Neural progenitor cell (in vitro differentiated cells): ENCODE measurements at regions not wholly inside any gene's neighbourhood (a gene's known extent, or its start where the extent isn't known, plus 50 kb on each side); places are given as distances from the start of the nearest gene placed in this dataset.

Experiments used
- DNase-seq: peaks from one replicate; pipeline ENCODE4 v3.0.0-alpha.2; 2016; ENCODE audit warnings: low spot score
- H2AFZ ChIP-seq: fragments of 200-600 bp; sonication (generic); replicated peaks from 2 replicates; pipeline ENCODE4 v1.6.1; 2016; ENCODE audit warnings: antibody characterized with exemption
- H3F3A ChIP-seq: fragments of 200-600 bp; sonication (generic); 2 replicates; pipeline ENCODE4 v1.6.1; 2016; ENCODE audit warnings: antibody characterized with exemption, low read depth
- H3K27ac ChIP-seq: fragments of 200-600 bp; sonication (generic); 2 replicates; pipeline ENCODE4 v1.5.1; 2016; ENCODE audit warnings: mild to moderate bottlenecking
- H3K27me3 ChIP-seq: fragments of 200-600 bp; sonication (generic); 2 replicates; pipeline ENCODE4 v1.6.1; 2016; ENCODE audit warnings: mild to moderate bottlenecking, moderate library complexity
- H3K36me3 ChIP-seq: fragments of 200-600 bp; sonication (generic); 2 replicates; pipeline ENCODE4 v1.5.1; 2016
- H3K4me1 ChIP-seq: fragments of 200-600 bp; sonication (generic); 2 replicates; pipeline ENCODE4 v1.6.1; 2016; ENCODE audit warnings: mixed run types
- H3K4me2 ChIP-seq: fragments of 200-600 bp; sonication (generic); 2 replicates; pipeline ENCODE4 v1.6.1; 2016
- H3K4me3 ChIP-seq: fragments of 200-600 bp; sonication (generic); 2 replicates; pipeline ENCODE4 v1.5.1; 2016
- H3K79me2 ChIP-seq: fragments of 200-600 bp; sonication (generic); 2 replicates; pipeline ENCODE4 v1.6.1; 2016; ENCODE audit warnings: low read depth
- H3K9ac ChIP-seq: fragments of 200-600 bp; sonication (generic); 2 replicates; pipeline ENCODE4 v1.6.1; 2016
- H3K9me3 ChIP-seq: fragments of 200-600 bp; sonication (generic); 2 replicates; pipeline ENCODE4 v1.5.1; 2016; ENCODE audit warnings: low read depth
- H4K20me1 ChIP-seq: fragments of 200-600 bp; sonication (generic); 2 replicates; pipeline ENCODE4 v1.6.1; 2016; ENCODE audit warnings: low read depth
- H3K27ac Mint-ChIP-seq: 3 replicates; pipeline ENCODE4 v1.8.0; 2021; ENCODE audit warnings: mixed read lengths
- H3K27me3 Mint-ChIP-seq: 2 replicates; pipeline ENCODE4 v1.8.0; 2022; ENCODE audit warnings: low read depth, mild to moderate bottlenecking, inconsistent platforms, moderate library complexity, mixed read lengths; ENCODE audit not compliant: insufficient read depth
- H3K36me3 Mint-ChIP-seq: 3 replicates; pipeline ENCODE4 v1.8.0; 2021; ENCODE audit warnings: mixed read lengths
- H3K4me1 Mint-ChIP-seq: 3 replicates; pipeline ENCODE4 v1.8.0; 2021; ENCODE audit warnings: mixed read lengths
- H3K4me3 Mint-ChIP-seq: 3 replicates; pipeline ENCODE4 v1.8.0; 2021; ENCODE audit warnings: mild to moderate bottlenecking, moderate library complexity, mixed read lengths
- H3K9me3 Mint-ChIP-seq: 3 replicates; pipeline ENCODE4 v1.8.0; 2020; ENCODE audit warnings: mixed read lengths
- EZH2 ChIP-seq: fragments of 200-600 bp; sonication (generic); IDR thresholded peaks from 2 replicates; pipeline ENCODE4 v1.6.1; 2017; ENCODE audit warnings: antibody characterized with exemption, mild to moderate bottlenecking, moderate library complexity
- EZH2phosphoT487 ChIP-seq: fragments of 200-600 bp; sonication (generic); IDR thresholded peaks from 2 replicates; pipeline ENCODE4 v1.6.1; 2017; ENCODE audit warnings: antibody characterized with exemption
- TF ChIP-seq, protein P1 (sequence below): fragments of 200-600 bp; sonication (generic); IDR thresholded peaks from 2 replicates; pipeline ENCODE4 v1.5.1; 2017; ENCODE audit warnings: antibody characterized with exemption, mild to moderate bottlenecking

DNA sequence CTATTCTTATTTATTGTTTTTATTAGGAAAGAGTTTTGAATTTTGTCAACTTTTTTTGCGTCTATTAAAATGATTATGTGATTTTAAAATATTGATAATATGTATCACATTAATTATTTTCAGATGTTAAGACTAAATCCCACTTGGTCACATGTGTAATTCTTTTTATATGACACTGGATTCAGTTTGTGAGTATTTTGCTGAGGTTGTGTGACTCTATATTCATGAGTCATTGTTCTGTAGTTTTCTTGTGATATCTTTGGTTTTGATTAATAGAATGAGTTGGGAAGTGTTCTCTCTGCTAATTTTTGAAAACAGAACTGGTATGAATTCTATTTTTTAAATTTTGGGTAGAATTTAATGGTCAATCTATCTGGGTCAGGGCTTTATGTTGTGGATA is 317.9 kb downstream of the ETS1 start:
- Mint-ChIP-seq H3K4me3 (no peak overlapping the region), H3K4me1 (no peaks in the 10 kb centered on the region), H3K9me3 (peaks cover 2% of the 10 kb centered on the region), H3K27me3 (peaks cover 2% of the 10 kb centered on the region), H3K36me3 (no peaks in the 10 kb centered on the region), H3K27ac (no peak overlapping the region)
- Histone ChIP-seq H3K27me3 (no peaks in the 10 kb centered on the region), H3K9ac (no peak overlapping the region), H3K4me3 (no peak overlapping the region), H3K36me3 (no peaks in the 10 kb centered on the region), H3F3A (no peaks in the 10 kb centered on the region), H3K27ac (no peak overlapping the region), H3K4me1 (no peaks in the 10 kb centered on the region), H2AFZ (no peak overlapping the region), H3K4me2 (no peak overlapping the region), H4K20me1 (no peaks in the 10 kb centered on the region), H3K9me3 (no peaks in the 10 kb centered on the region), H3K79me2 (no peaks in the 10 kb centered on the region)
- TF ChIP-seq, protein P1, sequence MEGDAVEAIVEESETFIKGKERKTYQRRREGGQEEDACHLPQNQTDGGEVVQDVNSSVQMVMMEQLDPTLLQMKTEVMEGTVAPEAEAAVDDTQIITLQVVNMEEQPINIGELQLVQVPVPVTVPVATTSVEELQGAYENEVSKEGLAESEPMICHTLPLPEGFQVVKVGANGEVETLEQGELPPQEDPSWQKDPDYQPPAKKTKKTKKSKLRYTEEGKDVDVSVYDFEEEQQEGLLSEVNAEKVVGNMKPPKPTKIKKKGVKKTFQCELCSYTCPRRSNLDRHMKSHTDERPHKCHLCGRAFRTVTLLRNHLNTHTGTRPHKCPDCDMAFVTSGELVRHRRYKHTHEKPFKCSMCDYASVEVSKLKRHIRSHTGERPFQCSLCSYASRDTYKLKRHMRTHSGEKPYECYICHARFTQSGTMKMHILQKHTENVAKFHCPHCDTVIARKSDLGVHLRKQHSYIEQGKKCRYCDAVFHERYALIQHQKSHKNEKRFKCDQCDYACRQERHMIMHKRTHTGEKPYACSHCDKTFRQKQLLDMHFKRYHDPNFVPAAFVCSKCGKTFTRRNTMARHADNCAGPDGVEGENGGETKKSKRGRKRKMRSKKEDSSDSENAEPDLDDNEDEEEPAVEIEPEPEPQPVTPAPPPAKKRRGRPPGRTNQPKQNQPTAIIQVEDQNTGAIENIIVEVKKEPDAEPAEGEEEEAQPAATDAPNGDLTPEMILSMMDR: no peak
- no peak for TF ChIP-seq EZH2
- no peak for TF ChIP-seq EZH2phosphoT487
- no peak for DNase-seq

DNA sequence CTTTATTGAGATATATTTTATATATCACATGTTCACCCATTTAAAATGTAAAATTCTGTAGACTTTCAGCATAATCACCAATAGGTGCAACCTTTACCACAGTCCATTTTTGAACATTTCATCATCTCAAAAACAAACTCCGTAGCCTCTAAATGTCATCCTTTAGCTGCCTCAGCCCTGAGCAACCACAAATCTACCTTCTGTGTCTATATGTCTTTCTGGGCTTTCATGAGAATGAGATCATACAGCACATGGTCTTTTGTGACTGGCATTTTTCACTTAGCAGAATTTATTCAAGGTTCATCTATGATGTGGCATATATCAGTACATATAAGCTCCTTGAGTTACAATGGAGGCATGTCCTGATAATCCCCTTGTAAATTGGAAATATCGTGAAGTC is 320.5 kb downstream of the ETS1 start:
- H3K27ac ChIP-seq: no peak overlapping the region
- TF ChIP-seq EZH2phosphoT487: no peak
- TF ChIP-seq, protein P1: no peak
- TF ChIP-seq EZH2: no peak
- no peaks in the 10 kb centered on the region for H3F3A ChIP-seq
- no peak overlapping the region for H3K4me3 ChIP-seq
- H3K4me1 Mint-ChIP-seq: no peaks in the 10 kb centered on the region
- H2AFZ ChIP-seq: no peak overlapping the region
- no peak overlapping the region for H3K27ac Mint-ChIP-seq
- H4K20me1 ChIP-seq: no peaks in the 10 kb centered on the region
- H3K9me3 Mint-ChIP-seq: no peaks in the 10 kb centered on the region
- H3K36me3 ChIP-seq: no peaks in the 10 kb centered on the region
- no peaks in the 10 kb centered on the region for H3K79me2 ChIP-seq
- DNase-seq: no peak
- no peaks in the 10 kb centered on the region for H3K36me3 Mint-ChIP-seq
- no peak overlapping the region for H3K9ac ChIP-seq
- H3K27me3 ChIP-seq: no peaks in the 10 kb centered on the region
- H3K4me3 Mint-ChIP-seq: no peak overlapping the region
- H3K4me2 ChIP-seq: no peak overlapping the region
- H3K9me3 ChIP-seq: no peaks in the 10 kb centered on the region
- no peaks in the 10 kb centered on the region for H3K4me1 ChIP-seq
- peaks cover 2% of the 10 kb centered on the region for H3K27me3 Mint-ChIP-seq

DNA sequence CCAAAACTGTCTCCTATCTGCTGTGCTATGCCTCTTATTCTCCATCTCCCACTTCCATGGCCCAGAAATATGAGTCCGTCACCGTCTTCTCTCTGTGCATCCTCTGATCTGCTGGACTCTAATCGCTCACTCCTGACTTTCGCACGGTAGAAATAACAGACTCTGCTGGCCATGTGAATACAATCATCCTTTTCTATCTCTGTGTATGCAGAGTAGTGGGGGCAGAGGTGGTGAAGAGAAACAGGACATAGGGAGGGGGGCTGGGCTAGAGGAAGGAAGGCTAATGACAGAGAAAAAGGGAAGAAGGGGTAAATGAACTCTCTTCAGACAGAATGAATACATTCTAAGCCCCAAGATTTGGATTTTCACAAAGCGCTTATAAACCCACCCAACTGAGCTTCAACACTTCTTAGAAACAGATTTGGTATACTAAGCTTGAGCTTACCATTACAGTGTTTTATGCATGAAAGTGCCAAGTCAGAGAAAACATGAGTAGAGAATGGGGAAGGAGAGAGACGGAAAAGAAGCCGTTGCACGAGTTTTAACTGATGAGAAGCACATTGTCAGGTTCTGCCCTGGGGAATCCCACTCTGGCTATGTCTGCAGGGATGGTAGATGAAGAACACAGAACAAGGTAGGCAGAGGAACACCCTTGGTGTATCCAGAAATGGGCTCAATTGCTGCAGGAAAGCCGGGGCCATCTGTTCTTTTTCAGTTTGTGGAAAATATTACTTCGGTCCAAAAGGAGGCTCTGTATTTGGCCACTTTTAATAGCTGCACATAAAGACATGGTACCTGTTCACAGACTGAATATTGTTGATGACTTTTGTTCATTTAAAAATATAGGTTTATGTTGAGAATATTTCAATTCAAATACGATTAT is 324.7 kb downstream of the ETS1 start:
- H3K4me1 Mint-ChIP-seq: no peaks in the 10 kb centered on the region
- Histone ChIP-seq H3K9ac (no peak overlapping the region), H3K27me3 (no peaks in the 10 kb centered on the region), H4K20me1 (no peaks in the 10 kb centered on the region), H2AFZ (no peak overlapping the region), H3F3A (no peaks in the 10 kb centered on the region), H3K4me1 (no peaks in the 10 kb centered on the region), H3K4me2 (no peak overlapping the region), H3K4me3 (no peak overlapping the region), H3K79me2 (no peaks in the 10 kb centered on the region), H3K9me3 (no peaks in the 10 kb centered on the region), H3K27ac (no peak overlapping the region), H3K36me3 (no peaks in the 10 kb centered on the region)
- no peak for TF ChIP-seq EZH2phosphoT487
- TF ChIP-seq, protein P1: no peak
- TF ChIP-seq EZH2: no peak
- no peak for DNase-seq
- H3K27me3 Mint-ChIP-seq: peaks cover 2% of the 10 kb centered on the region
- H3K9me3 Mint-ChIP-seq: no peaks in the 10 kb centered on the region
- H3K36me3 Mint-ChIP-seq: no peaks in the 10 kb centered on the region
- H3K4me3 Mint-ChIP-seq: no peak overlapping the region
- H3K27ac Mint-ChIP-seq: no peak overlapping the region
